ENCODE measurements at regions not wholly inside any gene's neighbourhood (a gene's known extent, or its start where the extent isn't known, plus 50 kb on each side); places are given as distances from the start of the nearest gene placed in this dataset.

DNA sequence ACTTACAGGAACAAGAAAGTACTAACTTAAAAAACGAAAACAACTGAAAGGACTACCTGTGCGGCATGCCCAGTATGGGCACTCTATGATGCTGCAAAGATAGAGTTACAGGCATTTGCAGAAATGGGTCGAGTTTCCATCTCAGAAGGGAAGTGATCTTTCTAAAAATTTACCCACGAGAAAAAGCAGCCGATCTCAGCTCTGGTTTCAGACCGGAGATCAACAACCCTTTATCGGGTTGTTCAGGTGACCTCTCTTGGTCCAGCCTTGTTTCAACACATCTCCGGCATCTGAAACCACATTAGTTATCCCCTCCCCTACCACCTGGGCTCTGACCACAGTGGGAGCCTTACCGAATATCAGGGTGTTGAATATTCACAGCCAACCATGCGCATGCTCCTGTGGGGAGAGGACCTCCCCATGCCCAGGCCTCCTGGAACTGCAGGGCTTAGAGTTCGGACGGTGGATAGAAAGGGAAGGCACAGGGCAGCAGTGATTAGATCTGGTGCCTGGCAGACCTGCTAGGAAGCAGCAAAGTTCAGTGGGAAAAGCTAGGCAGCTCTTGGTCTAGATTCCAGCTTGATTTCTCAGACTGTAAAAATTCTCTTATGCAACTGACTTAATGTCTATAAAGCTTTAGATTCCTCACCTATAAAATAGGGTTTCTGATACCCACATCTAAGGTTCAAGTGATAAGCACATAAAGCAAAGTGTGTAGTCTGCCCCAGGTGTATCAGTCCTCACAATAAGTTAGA lies 906.0 kb downstream of the VRK1 start:
- no peak for DNase-seq

DNA sequence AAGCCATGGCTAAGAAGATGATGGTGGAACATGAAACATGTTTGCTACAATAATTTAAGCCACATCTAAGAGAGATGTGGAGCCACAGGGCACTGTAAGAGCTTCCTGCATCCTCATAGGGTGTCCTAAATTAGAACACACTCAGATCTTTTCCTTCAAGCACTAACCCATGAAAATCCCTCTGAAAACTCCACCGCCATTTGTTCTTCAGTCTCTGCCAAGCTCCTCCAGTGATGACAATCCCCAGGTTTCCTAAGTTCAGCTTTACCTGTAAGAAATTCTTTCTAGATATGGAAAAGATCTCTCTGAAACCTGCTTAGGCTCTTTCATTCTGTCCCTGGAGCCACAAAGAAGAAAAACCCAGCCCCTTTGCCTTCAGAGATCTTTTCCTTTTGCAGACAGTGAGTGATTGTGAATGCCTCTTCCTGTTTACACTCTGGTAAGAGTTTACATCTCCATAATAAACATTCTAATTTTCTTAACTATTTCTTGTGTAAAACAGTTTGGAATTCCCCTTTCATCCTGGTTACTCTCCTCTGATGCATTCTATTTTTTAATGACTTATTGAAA lies 907.2 kb downstream of the VRK1 start:
- DNase-seq: no peak

GRCh38 chr14:97705107-97705506 lies 907.9 kb downstream of the VRK1 start:
- DNase-seq: no peak

GRCh38 chr14:97705976-97706375 lies 908.8 kb downstream of the VRK1 start:
- no peak for DNase-seq

- no peak for DNase-seq
Measured at GRCh38 chr14:97706819-97707218, 909.6 kb downstream of the VRK1 start.

DNA sequence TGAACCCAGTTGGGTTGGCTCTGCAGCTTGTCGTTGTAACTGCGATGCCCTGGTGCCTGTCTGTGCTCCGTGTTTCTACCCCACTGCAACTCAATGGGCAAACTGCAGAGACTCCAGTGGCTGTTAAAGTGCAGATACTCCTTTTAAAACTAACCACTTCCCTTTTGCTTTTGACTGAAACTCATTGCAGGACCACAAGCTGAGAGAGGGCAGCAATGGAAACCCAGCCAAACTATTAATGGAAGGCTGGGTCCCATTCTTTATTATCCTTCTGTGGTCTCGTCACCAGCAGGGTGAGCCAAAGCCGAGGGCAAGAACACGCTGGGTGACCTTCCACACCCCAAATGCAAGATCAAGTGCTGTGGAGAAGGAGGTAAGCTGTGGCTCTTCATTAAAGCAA lies 910.4 kb downstream of the VRK1 start:
- DNase-seq: no peak

- DNase-seq: no peak
Measured at GRCh38 chr14:97709552-97709951, 912.4 kb downstream of the VRK1 start.

- no peak for DNase-seq
Measured at GRCh38 chr14:97710726-97711125, 913.5 kb downstream of the VRK1 start.

DNA sequence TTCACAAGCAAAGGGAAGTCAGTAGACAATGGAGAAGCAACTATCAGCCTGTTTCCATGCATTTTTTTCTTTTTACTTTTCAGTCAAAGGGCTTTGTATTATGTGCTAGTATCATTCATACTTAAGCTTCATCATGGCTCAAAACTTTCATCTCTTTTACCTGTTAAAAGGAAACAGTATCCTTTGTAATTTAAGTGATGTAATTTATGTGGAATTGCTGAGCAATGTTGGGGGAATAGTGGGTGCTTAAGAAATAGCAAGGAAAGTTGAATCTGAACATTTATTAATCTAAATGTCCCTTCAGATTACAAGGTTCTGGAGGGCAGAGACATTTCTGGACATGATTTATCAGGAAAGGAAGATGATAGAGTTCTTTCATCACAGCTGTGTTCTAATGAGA lies 915.3 kb downstream of the VRK1 start:
- no peak for DNase-seq

DNA sequence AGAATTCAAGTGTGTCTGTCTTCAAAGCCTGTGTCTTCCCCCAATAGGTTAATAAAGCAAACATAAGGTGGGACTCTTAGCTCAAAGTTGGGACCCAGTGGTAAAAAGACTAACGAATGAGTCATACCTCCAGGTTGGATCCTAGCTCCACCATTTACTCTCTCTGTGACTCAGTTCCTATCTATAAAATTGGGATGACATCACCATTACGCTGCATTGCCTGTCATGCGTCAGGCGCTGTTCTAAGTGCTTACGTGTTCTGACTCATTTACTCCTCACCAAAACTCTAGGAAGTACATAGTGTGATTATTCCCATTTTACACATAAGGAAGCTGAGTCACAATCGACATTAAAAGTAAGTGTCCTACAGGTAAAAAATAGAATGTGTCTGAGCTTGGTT lies 915.8 kb downstream of the VRK1 start:
- no peak for DNase-seq

GRCh38 chr14:97718886-97719442 lies 921.8 kb downstream of the VRK1 start:
- DNase-seq: no peak

- DNase-seq: no peak
Measured at GRCh38 chr14:97719931-97720330, 922.7 kb downstream of the VRK1 start.

- no peak for DNase-seq
Measured at GRCh38 chr14:97723351-97723750, 926.2 kb downstream of the VRK1 start.

GRCh38 chr14:97723819-97724218 lies 926.6 kb downstream of the VRK1 start:
- DNase-seq: no peak

GRCh38 chr14:97724265-97724731 lies 927.1 kb downstream of the VRK1 start:
- DNase-seq: no peak

- no peak for DNase-seq
Measured at GRCh38 chr14:97726676-97727075, 929.5 kb downstream of the VRK1 start.

DNA sequence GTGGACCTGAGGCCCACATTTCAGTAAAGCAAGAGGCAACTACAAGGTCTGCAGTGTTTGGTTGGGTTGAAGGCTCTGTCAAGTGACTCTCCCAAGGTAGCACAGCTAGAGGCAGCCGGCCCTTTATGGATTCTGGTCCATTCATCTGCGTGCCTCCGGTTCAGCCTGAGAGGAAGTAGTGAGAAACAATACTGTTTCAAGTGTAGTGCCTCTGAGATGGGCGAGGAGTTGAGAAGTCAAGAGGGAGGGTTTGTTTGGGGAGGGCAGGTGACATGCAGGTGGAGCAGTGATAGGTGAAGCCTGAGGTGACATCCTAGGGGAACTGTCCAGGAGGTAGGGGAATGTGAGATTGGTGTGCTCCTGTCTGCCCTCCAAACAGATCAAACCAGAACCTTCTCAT lies 933.5 kb downstream of the VRK1 start:
- DNase-seq: no peak

DNA sequence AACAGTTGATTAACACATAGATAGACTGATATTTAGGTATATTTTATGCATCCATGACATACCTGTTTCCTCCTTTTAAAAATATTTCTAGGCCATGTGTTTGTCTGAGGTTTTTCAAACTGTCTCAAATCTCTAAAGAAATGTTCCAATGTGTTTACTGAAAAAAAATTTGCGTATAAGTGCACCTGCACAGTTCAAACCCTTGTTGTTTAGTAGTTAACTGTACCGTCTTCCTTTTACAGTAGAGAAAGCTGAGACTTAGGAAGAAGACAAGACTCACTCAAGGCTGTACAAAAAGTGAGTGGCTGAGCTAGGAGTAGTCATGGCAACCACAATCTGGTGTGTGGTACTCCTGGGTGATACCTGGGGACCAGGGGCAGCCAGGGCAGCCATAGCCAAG lies 934.6 kb downstream of the VRK1 start:
- DNase-seq: no peak

DNA sequence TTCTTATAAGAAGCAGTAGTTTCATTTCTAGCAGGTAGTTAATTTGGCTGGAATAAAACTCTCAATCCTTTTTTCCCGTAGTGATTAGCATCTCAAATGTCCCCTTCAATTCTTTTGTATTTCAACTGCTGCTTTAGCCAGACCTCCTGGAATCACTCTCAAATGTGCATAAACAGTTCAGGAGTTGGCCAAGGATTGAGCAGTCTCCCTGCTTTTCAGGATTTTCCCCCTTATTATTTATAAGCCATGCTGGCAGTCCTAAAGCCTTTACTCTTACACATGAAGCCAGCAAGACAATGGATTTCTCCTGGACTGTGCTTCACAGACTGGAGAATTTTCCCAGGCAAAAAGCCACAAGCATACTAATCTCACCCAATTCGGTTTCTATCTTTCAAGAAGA lies 950.1 kb downstream of the VRK1 start:
- DNase-seq: no peak

DNA sequence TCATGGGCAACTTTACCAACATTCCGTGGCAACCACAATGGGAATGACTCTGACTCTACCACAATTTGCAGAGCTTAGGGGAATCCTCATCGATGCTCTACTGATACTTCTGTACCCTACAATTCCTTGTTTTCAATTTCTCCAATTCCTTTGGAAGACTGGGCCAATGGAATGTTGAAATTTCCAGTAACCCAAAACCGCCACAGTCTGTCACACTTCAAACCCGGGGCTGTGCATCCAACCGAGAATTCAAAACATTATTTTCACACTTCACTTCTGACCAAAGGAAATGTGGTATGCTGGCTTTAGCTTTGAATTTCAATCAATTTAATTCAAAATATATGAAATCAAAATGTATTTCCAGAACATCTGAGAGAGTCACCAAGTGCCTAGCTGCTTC lies 951.4 kb downstream of the VRK1 start:
- DNase-seq: no peak

DNA sequence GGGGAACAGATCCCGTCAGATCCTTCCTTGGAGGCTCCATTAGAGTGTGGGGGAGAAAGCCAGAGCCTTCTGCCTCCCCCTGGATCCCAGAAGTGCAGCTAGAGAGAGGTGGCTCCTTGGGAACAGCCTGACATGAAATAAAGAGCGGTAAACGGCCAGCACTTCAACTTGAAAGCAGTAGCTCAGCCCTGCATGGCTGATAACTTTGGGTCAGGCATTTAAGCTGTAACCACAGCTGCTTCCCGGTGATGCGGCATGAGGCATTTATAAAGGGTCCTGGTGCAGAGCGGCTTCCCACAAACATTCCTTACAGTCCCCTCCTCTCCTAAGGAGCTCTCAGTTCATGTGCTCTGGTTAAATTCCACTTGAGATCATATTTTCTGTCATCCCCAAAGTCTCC lies 960.3 kb downstream of the VRK1 start:
- no peak for DNase-seq

DNA sequence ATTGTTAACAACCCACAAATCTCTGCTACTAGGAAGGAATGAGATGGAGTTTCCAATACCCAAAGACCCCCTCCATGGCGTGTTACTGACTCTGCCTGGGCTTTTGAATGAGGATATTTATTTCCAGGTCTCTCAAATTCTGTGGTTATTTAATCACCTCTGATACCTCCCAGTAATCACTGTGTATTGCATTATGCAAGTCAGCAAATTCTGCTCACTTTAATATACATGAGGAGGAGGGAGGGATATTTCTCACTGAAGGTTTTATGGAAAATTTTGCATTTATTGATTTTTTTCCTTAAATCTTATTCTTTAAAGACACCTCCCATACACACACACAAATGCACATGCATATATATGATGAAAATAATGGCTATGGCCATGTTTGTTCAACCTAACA lies 962.9 kb downstream of the VRK1 start:
- DNase-seq: no peak

DNA sequence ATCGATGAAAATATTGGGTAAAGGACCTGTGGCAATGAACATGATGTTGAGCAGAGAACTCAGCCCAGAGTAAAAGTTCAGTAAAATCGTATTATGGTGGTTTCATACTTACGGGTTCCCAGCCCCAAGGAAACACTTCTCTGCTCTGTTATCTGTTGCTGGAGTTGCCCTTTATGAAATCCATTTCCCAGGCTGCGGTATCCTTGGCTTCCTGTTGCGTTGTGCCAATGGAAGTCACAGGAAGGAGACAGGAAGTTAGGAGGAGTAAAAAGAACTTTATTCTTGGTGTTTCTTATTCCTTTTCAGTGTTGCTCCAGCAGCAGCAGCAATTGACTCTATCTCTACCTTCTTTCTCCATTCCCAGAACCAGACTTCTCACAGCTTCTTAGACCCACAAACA lies 965.2 kb downstream of the VRK1 start:
- no peak for DNase-seq

GRCh38 chr14:97771340-97772045 lies 974.3 kb downstream of the VRK1 start:
- DNase-seq: no peak
